Keratinocyte (primary cell): ENCODE measurements at regions not wholly inside any gene's neighbourhood (a gene's known extent, or its start where the extent isn't known, plus 50 kb on each side); places are given as distances from the start of the nearest gene placed in this dataset.

Source experiments
- CTCF ChIP-seq, 3 experiments: IDR thresholded peaks in 1 of 3; conservative IDR thresholded peaks in 1 of 3; optimal IDR thresholded peaks in 1 of 3; 2 replicates in 2 of 3; 3 replicates in 1 of 3; pipeline versions ENCODE3 to v1.5.1; 2011; ENCODE audit warnings: low read length in 3 of 3, mild to moderate bottlenecking in 3 of 3, moderate library complexity in 2 of 3, control low read depth in 1 of 3, inconsistent platforms in 1 of 3; ENCODE audit not compliant: insufficient read depth in 2 of 3; ENCODE audit errors: extremely low read depth in 1 of 3
- EZH2 ChIP-seq: IDR thresholded peaks from one replicate; pipeline ENCODE4 v1.6.1; 2012; ENCODE audit warnings: inconsistent platforms, mild to moderate bottlenecking, low read length, moderate library complexity

GRCh38 chr20:63145156-63145555, 70.8 kb downstream of the YTHDF1 start:
- TF ChIP-seq CTCF (optimal IDR thresholded peaks at IDR 0.05 in 1 of 3, IDR thresholded peaks at IDR 0.05 in 1 of 3, conservative IDR thresholded peaks at IDR 0.05 in 1 of 3; ENCODE audit: extremely low read depth in 1 of 3, insufficient read depth in 2 of 3, low read length in 3 of 3): no peak
- no peak for TF ChIP-seq EZH2
